Ovary (tissue), 7 donors: ENCODE measurements at regions not wholly inside any gene's neighbourhood (a gene's known extent, or its start where the extent isn't known, plus 50 kb on each side); places are given as distances from the start of the nearest gene placed in this dataset.
A peak's percentile ranks its signal among the peaks of the same experiment; 100 is the strongest.

Experiments
- DNase-seq, 5 donors: peaks; one replicate each; pipeline ENCODE4 v3.0.0-alpha.2; 2019 to 2020
- H3K27ac ChIP-seq, 2 donors: fragments of 200-600 bp; one replicate each; pipeline versions ENCODE4 v1.5.1 to v1.8.0; 2019 to 2022
- H3K27me3 ChIP-seq: fragments of 200-600 bp; one replicate; pipeline ENCODE4 v1.8.0; 2022
- H3K36me3 ChIP-seq: fragments of 200-600 bp; sonication (generic); one replicate; pipeline ENCODE4 v1.5.1; 2019
- H3K4me1 ChIP-seq: one replicate; pipeline ENCODE4 v1.8.1; 2013; ENCODE audit warnings: mild to moderate bottlenecking, moderate library complexity; ENCODE audit not compliant: insufficient read depth
- H3K4me3 ChIP-seq: fragments of 200-600 bp; sonication (generic); one replicate; pipeline ENCODE4 v1.5.1; 2017
- H3K9me3 ChIP-seq, 2 donors: fragments of 200-600 bp in 1 of 2; sonication (generic) in 1 of 2; one replicate each; pipeline versions ENCODE4 v1.5.1 to v1.8.1; 2013 to 2019; ENCODE audit warnings: mild to moderate bottlenecking in 1 of 2, moderate library complexity in 1 of 2
- EP300 ChIP-seq: sonication (generic); formaldehyde crosslinking; IDR thresholded peaks from one replicate; pipeline ENCODE4 v1.6.1; 2017; ENCODE audit warnings: antibody characterized with exemption
- POLR2A ChIP-seq: fragments of 450-650 bp; IDR thresholded peaks from one replicate; pipeline ENCODE4 v1.6.1; 2017; ENCODE audit warnings: antibody characterized with exemption, mild to moderate bottlenecking, moderate library complexity
- WGBS, 3 donors: extraction: QIAGEN DNeasy Blood & Tissue Kit in 1 of 3; methylation state at CpG; one replicate each; pipeline versions ENCODE4 v1.1.5 to v1.1.7; 2013 to 2017; 5-methylcytosine and 5-hydroxymethylcytosine counted together
- intact Hi-C, 4 donors: fragments of 100-400 bp; cut with DNase I; formaldehyde crosslinking; loops; one replicate each; pipeline versions ENCODE4 v1.11.0 to v1.15.1; 2022 to 2023
- TF ChIP-seq, protein P1 (sequence below), 3 donors: fragments of 450-650 bp in 2 of 3; fragments of 200-600 bp in 1 of 3; IDR thresholded peaks; one replicate each; pipeline versions ENCODE4 v1.5.1 to v1.8.0; 2016 to 2022; ENCODE audit warnings: antibody characterized with exemption in 3 of 3, mild to moderate bottlenecking in 1 of 3
- donor health status: DM: no; HTN: no; CAD: no; lungs with moderate emphysema.
- donor health status: DM: no; HTN: no; CAD: no.
- donor health status: Bipolar disorder and iron deficiency.
- donor health status: DM: no; HTN: no; CAD: no.
- donor health status: DM: yes; HTN: yes; CAD: no.

DNA sequence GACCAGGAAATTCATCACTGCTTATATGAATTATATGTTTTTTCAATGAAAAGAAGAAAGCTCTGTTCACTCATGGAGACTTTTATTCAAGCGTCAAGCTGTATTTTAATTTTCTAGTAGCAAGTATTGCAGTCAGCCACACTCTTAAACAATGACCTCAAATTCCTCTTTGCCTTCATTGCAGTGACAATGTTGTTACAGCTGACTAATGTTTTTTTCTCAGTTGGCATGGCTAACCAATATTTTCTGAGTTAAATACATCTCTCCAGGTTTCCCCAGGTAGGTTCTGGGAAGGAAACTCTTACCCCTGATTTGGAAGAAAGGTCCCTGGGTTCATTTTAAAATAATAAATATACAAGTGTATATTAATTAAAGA is 241.5 kb downstream of the WDR11 start:
- no peak for DNase-seq
- 87 to 95% (median 90%) methylated on average over 1 of the region's 1 CpG for WGBS, 3 donors
- no peaks in the 10 kb centered on the region for H3K36me3 ChIP-seq
- H3K27ac ChIP-seq: no peak overlapping the region
- no peak overlapping the region for H3K4me3 ChIP-seq
- H3K4me1 ChIP-seq: no peaks in the 10 kb centered on the region
- H3K9me3 ChIP-seq: no peaks in the 10 kb centered on the region
- TF ChIP-seq POLR2A (no peak), EP300 (no peak)
- TF ChIP-seq, protein P1, sequence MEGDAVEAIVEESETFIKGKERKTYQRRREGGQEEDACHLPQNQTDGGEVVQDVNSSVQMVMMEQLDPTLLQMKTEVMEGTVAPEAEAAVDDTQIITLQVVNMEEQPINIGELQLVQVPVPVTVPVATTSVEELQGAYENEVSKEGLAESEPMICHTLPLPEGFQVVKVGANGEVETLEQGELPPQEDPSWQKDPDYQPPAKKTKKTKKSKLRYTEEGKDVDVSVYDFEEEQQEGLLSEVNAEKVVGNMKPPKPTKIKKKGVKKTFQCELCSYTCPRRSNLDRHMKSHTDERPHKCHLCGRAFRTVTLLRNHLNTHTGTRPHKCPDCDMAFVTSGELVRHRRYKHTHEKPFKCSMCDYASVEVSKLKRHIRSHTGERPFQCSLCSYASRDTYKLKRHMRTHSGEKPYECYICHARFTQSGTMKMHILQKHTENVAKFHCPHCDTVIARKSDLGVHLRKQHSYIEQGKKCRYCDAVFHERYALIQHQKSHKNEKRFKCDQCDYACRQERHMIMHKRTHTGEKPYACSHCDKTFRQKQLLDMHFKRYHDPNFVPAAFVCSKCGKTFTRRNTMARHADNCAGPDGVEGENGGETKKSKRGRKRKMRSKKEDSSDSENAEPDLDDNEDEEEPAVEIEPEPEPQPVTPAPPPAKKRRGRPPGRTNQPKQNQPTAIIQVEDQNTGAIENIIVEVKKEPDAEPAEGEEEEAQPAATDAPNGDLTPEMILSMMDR (IDR thresholded peaks at IDR 0.05): no peak
- H3K27me3 ChIP-seq: no peaks in the 10 kb centered on the region
- intact Hi-C loops: no loop called here

DNA sequence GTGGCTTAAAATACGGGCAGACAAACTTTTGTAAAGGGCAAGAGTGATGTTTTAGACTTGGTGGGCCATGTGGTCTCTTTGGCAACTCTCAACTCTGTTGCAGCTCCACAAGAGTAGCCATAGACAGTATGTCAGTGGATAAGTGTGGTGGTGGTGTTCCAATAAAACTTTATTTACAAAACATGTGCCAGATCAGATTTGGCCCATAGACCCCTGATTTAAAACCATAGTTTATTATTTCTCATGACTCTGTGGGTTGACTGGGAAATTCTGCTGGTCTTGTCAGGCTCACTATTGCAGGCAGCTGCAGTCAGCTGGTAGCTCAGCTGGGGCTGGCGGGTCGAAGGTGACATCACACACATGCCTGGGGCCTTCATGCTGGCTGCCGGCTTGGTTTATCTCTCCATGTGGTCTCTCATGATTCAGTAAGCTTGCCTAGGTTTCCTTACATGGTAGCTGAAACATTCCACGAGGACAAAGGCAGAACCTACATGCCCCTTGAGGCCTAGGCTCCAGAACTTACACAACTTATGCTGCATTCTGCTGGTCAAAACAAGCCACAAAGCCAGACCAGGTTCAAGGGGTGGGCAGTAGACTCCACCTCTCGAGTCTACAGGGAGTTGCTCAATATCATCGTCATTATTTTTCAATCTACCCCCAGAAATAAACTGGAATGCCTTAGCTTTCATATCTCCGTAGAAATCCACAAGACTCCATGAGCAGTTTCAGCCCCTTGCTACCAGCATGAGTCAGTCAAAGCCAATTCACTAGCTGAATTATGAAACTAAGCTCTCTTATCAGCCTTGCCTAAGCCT is 245.7 kb downstream of the WDR11 start:
- Histone ChIP-seq H3K9me3 (no peaks in the 10 kb centered on the region), H3K4me3 (no peak overlapping the region), H3K4me1 (no peaks in the 10 kb centered on the region), H3K27me3 (no peaks in the 10 kb centered on the region), H3K27ac (no peak overlapping the region), H3K36me3 (no peaks in the 10 kb centered on the region)
- 51 to 68% (median 55%) methylated on average over 8 of the region's 8 CpGs for WGBS, 3 donors
- peak in 1 of 5 donors; percentile 44 for DNase-seq
- TF ChIP-seq, protein P1 (IDR thresholded peaks at IDR 0.05): no peak
- TF ChIP-seq EP300 (no peak), POLR2A (no peak)
- intact Hi-C loops: no loop called here

GRCh38 chr10:121098211-121098610 is 247.0 kb downstream of the WDR11 start:
- WGBS, 3 donors: 48 to 56% (median 55%) methylated on average over 3 of the region's 3 CpGs
- no peak overlapping the region for H3K4me3 ChIP-seq
- intact Hi-C loops: no loop called here
- TF ChIP-seq, protein P1 (IDR thresholded peaks at IDR 0.05): no peak
- TF ChIP-seq POLR2A (no peak), EP300 (no peak)
- H3K27ac ChIP-seq: no peak overlapping the region
- DNase-seq: no peak
- no peaks in the 10 kb centered on the region for H3K36me3 ChIP-seq
- H3K4me1 ChIP-seq: no peaks in the 10 kb centered on the region
- no peaks in the 10 kb centered on the region for H3K27me3 ChIP-seq
- no peaks in the 10 kb centered on the region for H3K9me3 ChIP-seq

DNA sequence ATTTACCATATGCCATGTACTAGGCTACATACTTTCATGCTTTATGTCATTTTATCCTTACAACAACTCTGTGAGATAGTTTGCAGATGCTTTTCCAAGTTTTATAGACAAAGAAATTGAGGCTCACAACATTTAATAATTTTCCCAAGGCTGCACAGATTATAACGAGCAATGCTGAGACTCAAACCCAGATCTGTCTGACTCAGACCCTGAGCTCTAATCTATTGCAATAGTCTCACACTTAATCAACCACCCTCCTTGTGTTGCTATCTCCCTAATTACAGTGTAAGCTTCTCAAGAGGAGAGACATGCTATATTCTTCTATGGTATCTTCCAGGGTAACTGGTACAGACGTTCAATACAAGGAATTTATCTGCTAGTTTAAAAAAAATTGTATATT is 247.6 kb downstream of the WDR11 start:
- TF ChIP-seq POLR2A: no peak
- TF ChIP-seq EP300: no peak
- TF ChIP-seq, protein P1 (IDR thresholded peaks at IDR 0.05): no peak
- Histone ChIP-seq H3K27me3 (no peaks in the 10 kb centered on the region), H3K27ac (no peak overlapping the region), H3K4me1 (no peaks in the 10 kb centered on the region), H3K9me3 (no peaks in the 10 kb centered on the region), H3K36me3 (no peaks in the 10 kb centered on the region), H3K4me3 (no peak overlapping the region)
- intact Hi-C loops: no loop called here
- no peak for DNase-seq
- WGBS, 3 donors: 43 to 47% (median 46%) methylated on average over 2 of the region's 2 CpGs
